ENCODE measurements at regions not wholly inside any gene's neighbourhood (a gene's known extent, or its start where the extent isn't known, plus 50 kb on each side); places are given as distances from the start of the nearest gene placed in this dataset.

- no peak overlapping the region for H3K4me3 ChIP-seq (replicated peaks in 1 of 3; ENCODE audit: insufficient read depth in 1 of 3, low read depth in 1 of 3, low read length in 3 of 3)
- no peaks in the 10 kb centered on the region for H3K9me1 ChIP-seq (replicated peaks; ENCODE audit: control insufficient read depth, extremely low read depth, insufficient read depth, low read length)
- CTCF ChIA-PET = interaction anchor here (1.1 kb wide), 1 partner anchor 139 kb away, joined by 3 read pairs; no protein-coding TSS in a partner anchor
- H3K27ac ChIP-seq (ENCODE audit: insufficient read depth, low read depth, low read length) = no peak overlapping the region
- H3K36me3 ChIP-seq (ENCODE audit: control insufficient read depth in 2 of 2, extremely low read depth in 1 of 2, insufficient read depth in 2 of 2, low read length in 2 of 2) = no peaks in the 10 kb centered on the region
- FAIRE-seq (no peak), DNase-seq (ENCODE audit: low read depth, low spot score) (no peak)
- TF ChIP-seq MYC (IDR thresholded peaks at IDR 0.05; ENCODE audit: low read depth, low read length) = no peak
- TF ChIP-seq GATA2 (IDR thresholded peaks at IDR 0.05; ENCODE audit: insufficient read depth, insufficient read length, low read depth, low read length) = no peak
- no peak for TF ChIP-seq JUN (IDR thresholded peaks at IDR 0.05; ENCODE audit: borderline replicate concordance, insufficient read depth, insufficient read length, low read depth)
- TF ChIP-seq FOS (IDR thresholded peaks at IDR 0.05; ENCODE audit: borderline replicate concordance, insufficient read depth, low read length) = no peak
- no peak for TF ChIP-seq EZH2 (IDR thresholded peaks at IDR 0.05; ENCODE audit: borderline replicate concordance, low read depth, low read length, severe bottlenecking)
- no peak for TF ChIP-seq POLR2A (IDR thresholded peaks at IDR 0.05; ENCODE audit: low read depth, low read length)
- no peak for TF ChIP-seq MAX (IDR thresholded peaks at IDR 0.05; ENCODE audit: insufficient read depth, insufficient read length)
- TF ChIP-seq POLR2AphosphoS5 (IDR thresholded peaks at IDR 0.05; ENCODE audit: insufficient read depth, low read depth, low read length) = no peak
- TF ChIP-seq CTCF (IDR thresholded peaks at IDR 0.05; ENCODE audit: extremely low read depth in 1 of 2, insufficient read depth in 1 of 2, low read depth in 1 of 2, low read length in 2 of 2) = no peak
- no peak overlapping the region for H2AFZ ChIP-seq (ENCODE audit: low read depth, low read length)
- H3K79me2 ChIP-seq (ENCODE audit: control insufficient read depth, insufficient read depth, low read length) = no peaks in the 10 kb centered on the region
- no peaks in the 10 kb centered on the region for H3K9me3 ChIP-seq (replicated peaks; ENCODE audit: control insufficient read depth, insufficient read depth, low read length)
- dilution Hi-C loops (cut with MboI; ENCODE audit: extremely low pct_ligation_motif_present, low sequenced_read_pairs) (loop anchor here (10.0 to 25.0 kb wide), 2 partner anchors 239 to 297 kb away; no protein-coding TSS in a partner anchor), intact Hi-C loops (cut with micrococcal nuclease) (no loop called here)
- BruUV-seq (replicated peaks) = no TSS peak
- H3K4me2 ChIP-seq (ENCODE audit: insufficient read depth, low read length) = no peak overlapping the region
- peaks cover 53% of the 10 kb centered on the region for H3K4me1 ChIP-seq (ENCODE audit: control insufficient read depth, extremely low read depth, insufficient read depth, low read length)
- H4K20me1 ChIP-seq (replicated peaks; ENCODE audit: control insufficient read depth, extremely low read depth, insufficient read depth, low read length) = no peaks in the 10 kb centered on the region
- no peaks in the 10 kb centered on the region for H3K27me3 ChIP-seq (ENCODE audit: control insufficient read depth in 2 of 2, insufficient read depth in 2 of 2, low read length in 2 of 2)
- H3K9ac ChIP-seq (replicated peaks; ENCODE audit: extremely low read depth, insufficient read depth, low read length) = no peak overlapping the region
- POLR2A ChIA-PET = no interaction called here
Measured at GRCh38 chr15:39134282-39134681, 446.6 kb upstream of the THBS1 start.

All from endothelial cell of umbilical vein (primary cell).